HG02840 (cell line): ENCODE measurements at regions not wholly inside any gene's neighbourhood (a gene's known extent, or its start where the extent isn't known, plus 50 kb on each side); places are given as distances from the start of the nearest gene placed in this dataset.

Source experiments
- ATAC-seq: cut with Tn5 transposase; IDR thresholded peaks from one replicate; pipeline ENCODE4 v1.9.1; 2021; ENCODE audit warnings: mild to moderate bottlenecking, moderate library complexity, moderate number of reproducible peaks; ENCODE audit not compliant: unreplicated experiment, low FRiP score

DNA sequence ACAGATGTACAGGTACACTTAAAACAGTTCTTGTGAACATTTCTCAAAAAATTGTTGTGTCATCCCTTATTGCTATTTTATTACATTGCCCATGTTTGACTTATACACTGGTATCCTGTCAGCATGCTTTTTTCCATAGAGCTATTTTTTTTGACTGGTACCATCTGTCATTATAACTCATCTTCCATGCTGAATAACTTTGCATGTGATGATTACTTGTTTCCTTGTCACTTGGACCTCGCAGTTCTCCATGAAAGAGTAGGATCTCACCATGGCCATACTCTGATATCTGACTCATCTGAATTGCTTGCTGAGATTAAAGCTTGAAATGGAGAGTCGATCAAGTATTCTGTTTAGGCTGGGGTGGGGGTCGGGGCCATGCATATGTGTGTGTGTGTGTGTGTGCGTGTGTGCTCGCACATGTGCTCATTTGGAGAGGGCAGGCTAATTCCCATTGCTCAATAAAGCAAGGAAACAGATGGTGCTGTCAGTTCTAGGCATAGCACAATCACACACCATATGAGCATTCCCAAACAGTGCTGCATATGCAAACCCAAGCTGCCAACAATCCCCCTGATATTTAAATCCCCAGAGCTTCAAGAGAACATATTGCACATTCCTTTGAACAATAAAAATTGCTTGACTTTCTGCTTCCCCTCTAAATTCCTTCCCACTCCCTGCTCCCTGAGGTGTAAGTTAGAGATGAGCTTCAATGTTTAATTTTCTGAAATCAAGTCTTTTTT, 62.9 kb downstream of the NHLRC3 start:
- ATAC-seq, result no peak

DNA sequence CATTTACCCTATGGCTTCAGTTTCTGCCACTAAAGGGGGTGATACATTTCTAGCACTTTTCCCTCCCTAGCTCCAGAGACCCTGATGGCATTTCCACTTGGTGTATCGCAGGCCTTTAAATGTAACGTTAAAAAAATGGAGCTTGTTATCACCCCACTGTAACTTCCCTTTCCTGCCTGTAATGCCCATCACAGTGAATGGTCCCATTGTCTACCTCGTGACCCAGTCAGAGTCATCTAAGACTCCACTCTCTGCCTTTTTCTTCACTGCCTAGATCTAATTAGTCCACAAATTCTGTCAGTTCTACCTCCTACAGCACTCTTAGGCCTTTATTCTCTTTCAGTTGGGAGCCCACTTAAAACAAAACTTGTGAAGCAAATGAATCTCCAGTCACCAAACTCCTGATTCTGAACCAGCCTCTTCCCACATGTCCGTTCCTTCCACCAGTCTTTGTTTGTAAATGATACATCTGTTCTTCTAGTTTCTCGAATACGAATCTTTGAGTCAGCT, 64.8 kb downstream of the NHLRC3 start:
- no peak for ATAC-seq

DNA sequence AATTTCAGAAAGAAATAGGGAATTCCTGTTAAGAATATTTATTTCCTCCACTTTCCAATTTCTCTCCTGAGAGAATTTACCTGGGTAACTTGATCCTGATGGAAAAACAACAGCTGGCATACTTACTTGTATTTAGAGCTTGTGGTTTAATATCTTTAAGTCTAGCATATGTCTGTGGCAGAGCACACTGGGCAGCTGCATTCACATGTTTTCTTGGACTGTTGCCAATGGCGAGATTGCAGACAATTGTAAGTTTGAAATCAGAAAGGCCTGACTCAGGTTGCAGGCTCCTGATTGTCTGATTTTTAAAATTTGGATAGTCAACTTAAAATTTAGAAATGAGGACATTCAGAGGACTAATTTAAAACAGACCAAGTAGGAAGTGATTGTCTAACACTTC, 66.9 kb downstream of the NHLRC3 start:
- ATAC-seq, result no peak

DNA sequence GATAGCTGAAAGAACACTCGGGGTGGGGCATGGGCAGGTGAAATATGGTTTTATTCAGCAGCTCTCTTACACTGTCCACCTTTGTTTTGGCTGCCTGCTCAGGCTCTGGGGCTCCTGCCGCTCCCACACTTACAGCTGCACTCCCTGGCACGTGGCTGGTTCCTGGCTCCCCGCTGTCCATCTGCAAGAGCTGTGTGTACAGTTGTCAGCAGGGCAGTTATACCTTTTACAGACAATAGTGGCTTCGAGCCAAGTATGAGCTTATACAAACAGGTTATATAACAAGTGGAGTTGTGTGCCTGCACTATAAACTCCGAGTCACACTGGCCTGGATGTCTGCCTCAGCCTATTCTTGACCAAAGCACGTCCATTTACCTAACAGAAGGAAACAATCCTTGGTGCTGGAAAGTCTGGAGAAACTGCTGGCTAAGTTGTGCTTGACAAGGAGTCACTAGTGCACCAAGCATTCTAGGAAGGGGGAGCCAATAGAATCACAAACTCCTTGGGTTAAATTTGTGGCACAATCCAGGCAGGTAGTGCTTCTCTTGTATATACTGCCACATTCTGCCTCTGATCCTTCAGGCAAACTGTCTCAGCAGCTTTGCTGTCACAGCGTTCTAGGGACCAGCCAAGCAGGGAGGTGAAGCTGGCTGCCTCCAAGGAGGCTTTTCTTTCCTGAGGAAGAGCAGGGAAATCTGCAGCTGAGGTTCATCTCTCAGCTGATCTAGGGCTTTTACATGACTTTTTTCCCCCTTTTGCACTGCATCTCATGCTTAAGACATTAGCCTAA, 68.2 kb downstream of the NHLRC3 start:
- ATAC-seq, result no peak

DNA sequence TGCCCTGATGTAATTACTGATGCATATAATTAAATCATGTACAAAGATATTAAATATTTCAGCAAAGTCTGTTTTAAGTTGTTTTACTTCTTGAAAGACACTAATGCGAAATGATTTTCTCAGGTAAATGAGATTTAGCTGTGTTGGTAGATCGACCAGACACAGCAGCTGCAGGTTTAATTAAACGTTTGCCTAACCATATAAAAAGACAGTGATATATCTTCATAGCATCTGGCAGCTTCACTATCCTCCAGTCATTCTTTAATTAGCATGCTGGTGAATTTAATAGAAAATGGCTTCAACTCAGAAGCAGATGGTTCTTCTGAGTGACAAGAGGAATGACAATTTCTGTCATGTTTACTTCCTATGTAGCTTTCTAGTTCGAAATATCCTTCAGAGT, 69.3 kb downstream of the NHLRC3 start:
- no peak for ATAC-seq

DNA sequence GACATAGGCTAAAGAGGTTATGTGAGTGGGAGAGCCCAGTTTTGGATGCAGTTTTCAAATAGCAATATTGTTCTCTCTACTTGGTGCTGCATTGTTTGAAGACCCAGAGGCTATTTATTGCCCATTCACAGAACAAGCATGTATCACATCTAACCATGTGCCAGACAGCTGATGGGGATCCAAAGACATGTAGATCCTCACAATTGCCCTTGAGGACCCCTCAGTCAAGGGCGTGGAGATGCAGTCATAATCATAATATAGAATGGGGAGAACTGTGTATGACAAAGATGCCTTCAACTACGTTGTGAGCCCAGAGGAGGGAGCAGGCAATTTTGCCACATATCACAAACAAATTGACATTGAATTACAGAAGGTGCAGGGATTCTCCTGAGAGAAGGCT, 70.5 kb downstream of the NHLRC3 start:
- ATAC-seq, result no peak

DNA sequence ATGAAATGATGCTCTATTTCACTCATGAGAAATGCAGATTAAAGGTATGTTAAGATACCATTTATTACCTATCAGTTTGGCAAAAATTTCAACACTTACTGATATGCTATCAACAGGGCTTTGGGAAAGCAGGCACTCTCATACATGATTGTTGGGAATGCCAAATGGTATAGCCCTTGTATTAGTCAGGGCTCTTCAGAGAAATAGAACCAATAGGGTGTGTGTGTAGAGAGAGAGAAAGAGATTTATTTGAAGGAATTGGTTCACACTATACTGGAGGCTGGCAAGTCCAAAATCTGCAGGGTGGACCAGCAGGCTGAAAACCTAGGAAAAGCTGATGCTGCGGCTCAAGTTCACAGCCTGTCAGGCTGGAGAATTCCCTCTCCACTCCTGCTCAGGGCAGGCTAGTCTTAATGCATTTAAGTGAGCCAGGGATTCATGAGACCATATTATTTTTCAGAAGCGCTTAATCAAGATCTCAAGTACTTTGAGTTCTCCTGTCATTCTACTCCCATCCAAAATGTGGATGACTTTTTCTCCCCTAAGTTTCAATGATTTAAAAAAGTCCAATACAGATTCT, 72.4 kb downstream of the NHLRC3 start:
- no peak for ATAC-seq

DNA sequence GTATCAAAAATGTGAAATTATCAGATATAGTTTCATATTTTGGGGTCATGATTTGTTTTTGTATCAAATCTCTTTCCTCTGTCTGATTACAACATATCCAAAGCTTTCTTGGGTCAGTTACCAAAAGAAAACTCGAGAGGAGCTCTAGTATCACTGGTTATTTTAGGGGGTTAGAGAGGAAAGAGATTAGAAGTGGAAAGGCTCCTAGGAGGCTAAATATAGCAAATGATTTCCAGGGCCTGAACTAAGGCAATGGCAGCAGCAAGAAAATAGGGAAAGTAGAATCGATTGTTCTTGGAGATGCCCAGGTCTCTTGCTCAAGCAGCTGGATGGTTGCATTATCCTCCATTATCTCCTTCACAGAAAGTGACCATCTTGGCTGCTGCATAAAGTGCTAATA, 72.9 kb downstream of the NHLRC3 start:
- ATAC-seq, result no peak

DNA sequence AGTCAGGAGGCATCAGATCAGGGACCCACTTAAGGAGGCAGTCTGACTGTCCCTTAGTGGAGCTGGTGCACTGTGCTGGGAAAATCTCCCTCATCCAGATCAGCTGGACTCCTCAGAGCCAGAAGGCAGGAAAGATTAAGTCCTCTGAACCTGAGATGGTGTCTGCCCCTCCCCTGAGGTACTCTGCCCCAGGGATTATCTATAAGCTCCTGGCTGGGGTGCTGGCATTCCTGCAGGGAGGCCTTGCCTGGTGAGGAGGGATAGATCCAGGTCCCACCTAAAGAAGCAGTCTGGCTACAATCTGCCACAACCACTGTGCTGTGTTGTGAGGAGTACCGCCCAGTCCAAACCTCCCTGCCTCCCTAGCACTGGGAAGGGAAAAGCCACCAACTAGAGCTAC, 81.2 kb downstream of the NHLRC3 start:
- ATAC-seq, result no peak

DNA sequence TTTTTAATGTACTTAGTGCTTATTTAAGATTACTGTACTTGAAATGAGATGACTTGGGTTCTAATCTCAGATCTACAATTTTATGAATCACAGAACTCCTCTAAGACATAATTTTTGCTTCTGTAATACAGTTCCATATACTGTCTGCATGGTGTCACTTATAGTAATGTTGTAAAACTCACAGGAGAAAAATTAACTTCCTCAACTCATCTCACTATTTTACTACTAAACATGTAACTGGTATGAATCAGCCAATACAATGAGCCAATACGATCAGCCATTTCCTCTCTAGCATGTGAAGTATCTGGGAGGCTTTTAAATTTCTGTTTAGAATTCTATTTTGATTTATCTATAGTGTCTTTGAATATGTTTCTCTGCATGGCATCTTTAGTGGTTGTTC, 85.3 kb downstream of the NHLRC3 start:
- no peak for ATAC-seq

DNA sequence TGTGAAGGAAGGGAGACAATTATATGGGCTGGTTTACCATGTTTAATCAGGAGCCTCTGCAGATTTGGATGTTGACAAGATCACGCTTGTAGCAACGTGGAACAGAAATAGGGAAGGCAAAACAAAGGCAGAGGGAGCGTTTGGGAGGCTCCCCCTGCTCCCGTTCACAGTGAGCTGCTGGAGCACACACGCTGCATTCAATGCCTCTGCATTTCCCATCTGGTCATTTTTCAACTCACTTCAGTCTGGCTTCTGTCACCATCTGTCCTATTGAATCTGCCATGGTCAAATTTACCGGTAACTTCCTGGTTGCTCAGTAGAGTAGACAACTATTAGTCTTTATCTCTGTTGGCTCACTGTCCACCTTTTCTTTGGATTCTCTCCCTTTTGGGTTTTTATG, 91.0 kb downstream of the NHLRC3 start:
- no peak for ATAC-seq

DNA sequence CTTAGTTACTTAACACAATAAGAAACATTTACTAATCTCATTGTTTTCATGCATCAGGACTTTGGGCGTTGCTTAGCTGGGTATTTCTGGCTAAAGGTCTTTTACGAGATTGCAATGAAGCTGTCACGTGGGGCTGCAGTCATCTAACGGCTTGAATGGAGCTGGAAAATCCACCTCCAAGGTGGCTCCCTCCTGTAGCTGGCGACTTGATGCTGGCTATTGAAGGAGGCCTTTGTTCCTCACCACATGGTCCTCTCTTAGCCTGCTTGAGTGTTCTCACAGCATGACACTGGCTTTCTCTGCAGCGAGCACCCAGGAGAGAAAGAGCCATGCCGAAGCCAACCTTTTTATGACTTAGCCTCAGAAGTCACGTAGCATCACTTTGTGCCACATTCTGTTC, 92.0 kb downstream of the NHLRC3 start:
- ATAC-seq, result no peak

DNA sequence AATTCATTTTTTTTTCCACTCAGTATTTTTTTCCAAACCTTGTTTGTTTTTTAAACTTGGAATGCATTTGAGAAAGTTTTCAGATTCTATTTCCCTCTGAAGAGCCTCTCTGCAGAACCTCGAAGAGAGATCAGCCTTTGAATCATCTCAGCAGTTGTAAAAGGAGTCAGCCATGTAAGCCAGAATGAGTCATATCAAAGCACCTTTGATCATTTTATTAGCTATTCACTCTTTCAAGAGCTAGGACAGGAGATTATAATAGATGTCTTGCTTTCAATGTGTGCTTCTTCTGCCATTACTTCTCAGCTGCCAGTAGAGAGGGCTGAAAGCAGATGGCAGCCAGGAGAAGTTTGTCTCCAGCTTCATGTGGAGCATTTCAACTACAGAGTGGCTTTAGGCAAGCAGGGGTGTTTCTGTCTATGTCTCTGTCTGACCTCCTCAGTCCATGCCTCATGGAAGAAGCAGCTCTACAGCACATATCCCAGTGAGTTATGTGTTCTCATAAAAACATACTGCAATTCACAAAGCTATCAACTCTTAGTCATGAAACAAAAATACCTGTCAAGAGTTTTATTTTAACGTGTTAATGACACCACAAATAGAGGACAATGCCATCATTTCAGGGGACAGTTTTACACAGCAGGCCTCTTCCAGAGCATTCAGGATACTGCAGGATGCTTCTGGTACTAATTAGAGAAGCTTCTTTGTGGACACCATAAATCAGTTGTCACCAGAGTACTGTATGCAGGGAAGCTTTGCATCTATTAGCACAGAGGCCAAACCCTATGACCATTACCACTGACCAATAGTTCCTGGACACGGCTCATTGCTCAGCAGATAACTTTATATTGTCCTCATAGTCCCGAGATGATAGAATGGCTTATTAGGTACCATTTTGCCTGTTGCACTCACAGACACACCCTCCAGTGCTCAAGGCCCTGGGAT, 94.3 kb downstream of the NHLRC3 start:
- ATAC-seq, result no peak

DNA sequence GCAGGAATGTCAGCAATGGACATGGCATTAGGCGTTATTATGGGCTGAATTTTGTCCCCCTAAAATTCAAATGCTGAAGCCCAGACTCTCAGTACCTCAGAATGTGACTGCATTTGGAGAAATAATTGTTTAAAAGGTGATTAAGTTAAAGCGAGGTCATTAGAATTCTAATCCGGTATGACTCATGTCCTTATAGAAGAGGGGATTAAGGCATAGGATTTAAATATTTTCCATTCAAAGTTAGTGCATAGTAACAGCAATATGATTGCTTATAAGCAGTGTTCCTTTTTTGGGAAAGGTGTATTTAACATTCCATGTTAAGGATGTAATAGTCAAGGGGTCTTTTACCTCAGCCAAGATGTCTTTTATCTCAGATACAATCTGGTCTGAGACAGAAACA, 95.5 kb downstream of the NHLRC3 start:
- no peak for ATAC-seq

DNA sequence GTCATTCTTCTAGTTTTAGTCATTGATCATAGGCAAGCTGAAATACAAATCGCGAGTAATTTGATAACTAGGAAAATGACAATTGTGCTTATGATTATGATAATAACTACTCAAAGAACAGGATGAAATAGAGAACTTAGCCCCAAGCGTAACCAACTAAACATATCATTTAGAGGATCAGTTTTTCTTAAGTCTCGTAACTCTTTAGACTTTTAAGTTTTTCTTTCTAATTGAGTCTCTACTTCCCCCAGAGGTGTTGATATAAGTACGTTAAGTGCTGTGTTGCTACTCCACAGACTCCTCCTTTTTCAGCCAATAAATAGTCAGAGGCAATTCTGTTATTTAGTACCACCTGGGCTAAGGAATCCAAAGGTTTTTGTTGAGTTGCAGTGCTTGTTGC, 96.3 kb downstream of the NHLRC3 start:
- no peak for ATAC-seq

DNA sequence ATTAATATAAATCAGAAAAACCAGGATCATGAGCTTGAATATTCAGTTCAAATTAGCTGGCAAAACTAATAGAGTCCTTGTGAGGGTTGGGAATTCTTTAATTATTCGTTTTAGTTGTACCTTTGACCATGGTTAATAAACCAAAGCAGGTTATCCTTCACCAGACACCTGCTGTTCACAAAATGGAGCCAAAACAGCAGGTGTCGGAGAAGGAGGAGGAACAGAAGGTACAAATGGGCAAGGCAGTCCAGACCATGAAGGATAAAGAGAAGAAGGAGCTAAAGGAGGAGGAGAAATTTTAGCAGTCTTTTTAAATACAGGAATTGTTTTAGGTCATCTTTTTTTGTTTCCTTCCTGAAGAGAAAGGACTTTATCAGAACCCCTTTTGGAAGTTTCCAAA, 106.1 kb downstream of the NHLRC3 start:
- ATAC-seq, result no peak

DNA sequence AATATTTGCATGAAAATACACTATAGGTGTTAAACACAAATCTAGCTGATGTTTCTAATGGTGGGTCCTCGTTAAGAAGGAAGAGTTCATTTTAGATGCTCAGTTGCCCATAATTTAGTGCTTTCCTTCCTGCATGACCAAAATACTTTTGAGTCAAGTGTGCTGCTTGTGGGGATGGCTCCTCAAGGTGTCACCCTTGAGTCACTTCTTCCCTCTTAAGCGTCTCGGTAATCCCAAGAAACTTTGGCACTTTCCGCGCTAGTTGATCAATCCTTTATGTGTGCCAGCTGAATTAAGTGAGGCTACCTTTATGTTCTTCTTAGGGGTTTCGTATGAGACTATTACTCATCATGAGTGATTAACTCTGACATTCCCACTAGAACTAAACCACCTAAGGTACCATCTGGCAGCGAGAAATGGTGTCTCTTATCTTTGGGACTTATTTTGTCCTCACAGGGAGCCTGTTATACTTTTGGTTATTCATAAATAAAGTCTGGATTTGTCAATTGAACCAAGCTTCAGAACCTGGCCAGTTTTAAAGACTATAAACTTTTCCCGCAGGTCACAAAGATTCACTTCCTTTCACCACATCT, 106.8 kb downstream of the NHLRC3 start:
- no peak for ATAC-seq

DNA sequence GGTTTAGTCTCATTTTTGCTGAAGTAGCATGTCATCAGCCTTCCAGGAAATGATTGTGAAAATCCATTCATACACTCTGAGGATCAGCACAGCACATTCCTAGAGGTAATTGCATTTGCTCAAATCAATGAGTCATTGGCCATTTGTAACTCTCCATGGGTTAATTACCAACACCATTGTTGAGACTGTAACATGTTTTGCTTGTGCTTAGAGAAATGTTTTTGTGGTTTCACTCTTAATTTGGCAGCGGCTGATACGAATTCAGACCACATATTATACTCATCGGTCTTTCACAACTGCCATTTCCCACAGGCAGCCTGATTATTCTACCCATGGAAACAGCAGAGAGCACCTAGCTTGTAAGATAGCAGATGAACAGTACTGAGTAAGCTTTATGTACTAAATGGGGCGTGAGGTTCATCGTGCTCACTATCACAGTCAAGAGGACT, 110.3 kb downstream of the NHLRC3 start:
- no peak for ATAC-seq

DNA sequence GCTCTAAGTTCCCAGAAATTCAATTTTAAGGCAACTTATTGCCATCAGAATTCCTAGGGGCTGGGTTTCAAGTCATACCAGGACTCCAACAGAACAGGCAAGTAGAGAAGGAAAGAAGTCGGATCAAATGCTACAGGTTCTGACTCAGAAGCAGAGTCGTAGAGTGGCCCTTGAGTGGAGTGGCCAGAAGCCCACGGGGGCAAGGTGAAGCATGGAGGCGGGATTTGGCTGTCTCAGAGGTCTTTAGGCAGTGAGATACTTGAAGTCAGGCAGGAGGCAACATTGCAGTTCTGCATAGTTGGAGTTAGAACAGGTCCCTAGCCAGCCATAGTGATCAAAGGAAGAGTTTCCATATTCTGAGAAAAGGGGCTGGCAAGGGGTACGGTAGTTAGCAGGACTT, 111.6 kb downstream of the NHLRC3 start:
- ATAC-seq, result no peak

DNA sequence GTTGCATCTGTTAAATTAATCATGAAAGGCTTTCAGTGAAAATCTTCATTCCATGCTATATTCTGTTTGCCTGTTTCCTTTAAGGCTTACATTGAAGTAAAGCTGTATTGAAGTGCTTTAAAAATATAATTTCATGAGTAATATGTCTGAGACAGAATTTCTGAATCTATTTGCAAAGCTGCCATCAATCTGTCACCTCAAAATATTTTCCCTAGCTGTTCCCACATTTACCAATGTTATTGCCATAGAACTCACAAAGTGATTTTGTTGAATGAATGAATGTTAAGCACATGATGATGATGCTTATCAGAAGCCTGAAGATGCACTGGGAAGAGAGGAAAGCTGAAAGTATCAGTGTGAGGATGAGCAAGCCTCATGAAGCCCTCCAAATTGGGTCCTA, 115.8 kb downstream of the NHLRC3 start:
- no peak for ATAC-seq
